Upper lobe of right lung (tissue), 1 donor: ENCODE measurements at regions not wholly inside any gene's neighbourhood (a gene's known extent, or its start where the extent isn't known, plus 50 kb on each side); places are given as distances from the start of the nearest gene placed in this dataset.

Experiments
- ATAC-seq: fragments of 200-7000 bp; cut with Tn5 transposase; one replicate; pipeline ENCODE4 v1.9.1; 2020; ENCODE audit warnings: mild to moderate bottlenecking, moderate library complexity
- DNase-seq: peaks from one replicate; pipeline ENCODE4 v3.0.0-alpha.2; 2020
- H3K27ac ChIP-seq: fragments of 200-600 bp; one replicate; pipeline ENCODE4 v1.8.0; 2022
- H3K27me3 ChIP-seq: fragments of 200-600 bp; one replicate; pipeline ENCODE4 v1.8.0; 2022; ENCODE audit warnings: mild to moderate bottlenecking
- H3K36me3 ChIP-seq: fragments of 200-600 bp; one replicate; pipeline ENCODE4 v1.8.0; 2022
- H3K4me1 ChIP-seq: fragments of 200-600 bp; one replicate; pipeline ENCODE4 v1.8.0; 2022
- H3K4me3 ChIP-seq: fragments of 200-600 bp; one replicate; pipeline ENCODE4 v1.8.0; 2022; ENCODE audit warnings: mild to moderate bottlenecking
- H3K9me3 ChIP-seq: fragments of 200-600 bp; one replicate; pipeline ENCODE4 v1.8.0; 2022
- intact Hi-C: fragments of 100-400 bp; cut with DNase I; formaldehyde crosslinking; loops from one replicate; pipeline ENCODE4 v1.11.0; 2022
- TF ChIP-seq, protein P1 (sequence below): fragments of 200-600 bp; IDR thresholded peaks from one replicate; pipeline ENCODE4 v1.8.0; 2022; ENCODE audit warnings: antibody characterized with exemption
- donor health status: DM: no; HTN: yes; CAD: no; lungs with severe emphysema.

DNA sequence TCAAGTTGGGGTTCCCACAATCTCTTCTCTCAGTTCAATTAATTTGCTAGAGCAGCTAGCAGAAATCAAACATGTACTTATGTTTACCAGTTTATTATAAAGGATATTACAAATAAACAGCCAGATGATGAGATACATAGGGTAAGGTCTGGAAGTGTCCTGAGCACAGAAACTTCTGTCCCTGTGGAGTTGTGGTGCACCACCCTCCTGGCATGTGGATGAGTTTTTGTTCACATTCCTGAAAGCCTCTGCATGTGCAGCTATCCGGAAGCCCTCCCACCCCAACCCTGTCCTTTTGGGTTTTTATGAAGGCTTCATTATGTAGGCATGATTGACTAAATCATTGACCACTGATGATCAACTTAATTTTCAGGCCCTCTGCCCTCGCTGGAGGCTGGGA is 791.2 kb upstream of the ZNF608 start:
- TF ChIP-seq, protein P1, sequence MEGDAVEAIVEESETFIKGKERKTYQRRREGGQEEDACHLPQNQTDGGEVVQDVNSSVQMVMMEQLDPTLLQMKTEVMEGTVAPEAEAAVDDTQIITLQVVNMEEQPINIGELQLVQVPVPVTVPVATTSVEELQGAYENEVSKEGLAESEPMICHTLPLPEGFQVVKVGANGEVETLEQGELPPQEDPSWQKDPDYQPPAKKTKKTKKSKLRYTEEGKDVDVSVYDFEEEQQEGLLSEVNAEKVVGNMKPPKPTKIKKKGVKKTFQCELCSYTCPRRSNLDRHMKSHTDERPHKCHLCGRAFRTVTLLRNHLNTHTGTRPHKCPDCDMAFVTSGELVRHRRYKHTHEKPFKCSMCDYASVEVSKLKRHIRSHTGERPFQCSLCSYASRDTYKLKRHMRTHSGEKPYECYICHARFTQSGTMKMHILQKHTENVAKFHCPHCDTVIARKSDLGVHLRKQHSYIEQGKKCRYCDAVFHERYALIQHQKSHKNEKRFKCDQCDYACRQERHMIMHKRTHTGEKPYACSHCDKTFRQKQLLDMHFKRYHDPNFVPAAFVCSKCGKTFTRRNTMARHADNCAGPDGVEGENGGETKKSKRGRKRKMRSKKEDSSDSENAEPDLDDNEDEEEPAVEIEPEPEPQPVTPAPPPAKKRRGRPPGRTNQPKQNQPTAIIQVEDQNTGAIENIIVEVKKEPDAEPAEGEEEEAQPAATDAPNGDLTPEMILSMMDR, result no peak
- no peak for ATAC-seq
- intact Hi-C loops, result no loop called here

DNA sequence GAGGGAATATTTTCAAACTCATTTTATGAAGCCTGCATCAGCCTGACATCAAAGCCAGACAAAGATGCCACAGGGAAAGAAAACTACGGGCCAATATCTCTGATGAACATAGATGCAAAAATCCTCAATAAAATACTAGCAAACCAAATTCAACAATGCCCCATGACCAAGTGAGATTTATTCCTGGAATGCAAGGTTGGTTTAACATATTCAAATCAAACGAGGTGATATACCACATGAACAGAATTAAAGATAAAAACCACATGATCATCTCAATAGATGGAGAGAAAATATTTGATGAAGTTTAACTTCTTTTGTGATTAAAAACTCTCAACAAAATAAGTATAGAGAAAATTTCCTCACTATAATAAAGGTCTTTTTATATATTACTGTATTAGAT is 792.0 kb upstream of the ZNF608 start:
- no peaks in the 10 kb centered on the region for H3K27me3 ChIP-seq
- H3K9me3 ChIP-seq, result no peaks in the 10 kb centered on the region
- no peak overlapping the region for H3K27ac ChIP-seq
- intact Hi-C loops, result no loop called here
- no peaks in the 10 kb centered on the region for H3K4me1 ChIP-seq
- no peak overlapping the region for H3K4me3 ChIP-seq
- H3K36me3 ChIP-seq, result no peaks in the 10 kb centered on the region
- no peak for ATAC-seq
- no peak for DNase-seq
- TF ChIP-seq, protein P1, result no peak

More for the DNA sequence above, 791.2 kb upstream of the ZNF608 start:
- Histone ChIP-seq H3K27me3 (no peaks in the 10 kb centered on the region), H3K4me3 (no peak overlapping the region), H3K27ac (no peak overlapping the region), H3K36me3 (no peaks in the 10 kb centered on the region), H3K4me1 (no peaks in the 10 kb centered on the region), H3K9me3 (no peaks in the 10 kb centered on the region)
- no peak for DNase-seq

DNA sequence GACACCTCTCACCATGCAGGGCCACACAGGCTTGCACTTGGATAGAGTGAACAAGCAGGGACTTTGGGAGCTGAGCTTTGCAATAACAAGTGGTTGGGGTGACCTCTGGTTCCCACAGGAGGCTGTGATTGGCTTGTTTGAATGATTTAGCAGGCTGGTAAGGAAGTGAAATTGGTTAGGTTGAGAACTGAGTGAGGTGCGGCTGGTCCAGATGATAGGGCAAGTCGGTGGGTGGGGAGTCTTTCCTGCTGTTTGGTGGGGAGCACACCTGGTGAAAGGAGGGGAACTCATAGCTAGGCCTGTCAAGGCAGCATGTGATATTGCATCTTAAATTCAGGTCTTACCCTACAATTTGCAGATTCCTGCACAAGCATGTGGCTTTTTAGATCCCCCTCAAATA is 794.6 kb upstream of the ZNF608 start:
- H3K4me1 ChIP-seq, result no peaks in the 10 kb centered on the region
- no peak for DNase-seq
- ATAC-seq, result no peak
- TF ChIP-seq, protein P1, result no peak
- H3K27me3 ChIP-seq, result no peaks in the 10 kb centered on the region
- no peaks in the 10 kb centered on the region for H3K9me3 ChIP-seq
- H3K4me3 ChIP-seq, result no peak overlapping the region
- H3K27ac ChIP-seq, result no peak overlapping the region
- no peaks in the 10 kb centered on the region for H3K36me3 ChIP-seq
- intact Hi-C loops, result no loop called here

DNA sequence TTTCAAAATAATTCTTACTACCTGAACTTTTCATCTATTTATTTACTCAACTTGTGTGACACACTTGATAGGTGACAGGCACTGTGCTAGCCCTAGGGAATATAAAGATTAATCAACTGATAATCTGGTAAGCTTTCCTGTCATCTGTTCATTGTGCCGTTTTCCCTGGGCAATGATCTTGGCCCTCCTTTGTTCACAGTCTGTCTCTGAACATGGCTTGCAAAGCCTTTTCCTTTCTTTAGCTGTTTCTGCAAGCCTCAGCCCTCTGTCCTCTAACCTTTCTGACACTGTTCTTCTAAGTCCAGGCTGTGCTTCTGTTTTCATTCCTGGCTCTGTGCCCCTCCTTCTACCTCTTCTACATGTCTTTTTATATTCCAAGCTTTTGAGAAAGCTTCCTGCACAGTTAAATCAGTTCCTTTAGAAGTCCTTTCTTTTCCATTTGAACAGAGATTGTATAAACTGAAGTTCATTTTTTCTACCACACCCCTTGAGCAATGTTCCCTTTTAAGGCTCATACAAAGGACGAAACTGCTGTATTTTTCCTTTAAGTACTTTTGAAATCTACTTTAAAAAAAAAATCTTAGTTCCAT is 803.0 kb upstream of the ZNF608 start:
- Histone ChIP-seq H3K4me1 (no peaks in the 10 kb centered on the region), H3K36me3 (no peaks in the 10 kb centered on the region), H3K27ac (no peak overlapping the region), H3K4me3 (no peak overlapping the region), H3K27me3 (no peaks in the 10 kb centered on the region), H3K9me3 (no peaks in the 10 kb centered on the region)
- TF ChIP-seq, protein P1, result no peak
- DNase-seq (no peak), ATAC-seq (no peak)
- intact Hi-C loops, result no loop called here

DNA sequence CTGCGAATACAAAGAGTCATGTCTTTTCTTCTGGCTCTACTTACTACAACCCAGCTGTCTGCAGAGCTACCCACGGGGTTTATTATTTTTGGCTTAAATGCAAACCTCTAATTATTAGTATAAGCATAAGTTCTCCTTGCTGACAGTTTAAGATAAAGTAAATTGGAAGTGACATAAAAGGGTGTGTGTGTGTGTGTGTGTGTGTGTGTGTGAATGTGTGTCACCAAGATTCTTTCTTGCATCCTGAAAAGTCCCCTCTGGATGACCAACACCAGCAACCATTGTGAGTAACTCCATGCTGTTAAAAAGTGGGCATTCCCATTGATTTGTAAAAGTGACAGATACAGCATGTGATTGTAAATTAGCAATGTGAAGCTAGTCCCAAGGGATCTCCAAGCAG is 803.8 kb upstream of the ZNF608 start:
- no peaks in the 10 kb centered on the region for H3K27me3 ChIP-seq
- no peaks in the 10 kb centered on the region for H3K4me1 ChIP-seq
- no peak overlapping the region for H3K4me3 ChIP-seq
- ATAC-seq (no peak), DNase-seq (no peak)
- no peaks in the 10 kb centered on the region for H3K9me3 ChIP-seq
- no peaks in the 10 kb centered on the region for H3K36me3 ChIP-seq
- TF ChIP-seq, protein P1, result no peak
- intact Hi-C loops, result no loop called here
- no peak overlapping the region for H3K27ac ChIP-seq

DNA sequence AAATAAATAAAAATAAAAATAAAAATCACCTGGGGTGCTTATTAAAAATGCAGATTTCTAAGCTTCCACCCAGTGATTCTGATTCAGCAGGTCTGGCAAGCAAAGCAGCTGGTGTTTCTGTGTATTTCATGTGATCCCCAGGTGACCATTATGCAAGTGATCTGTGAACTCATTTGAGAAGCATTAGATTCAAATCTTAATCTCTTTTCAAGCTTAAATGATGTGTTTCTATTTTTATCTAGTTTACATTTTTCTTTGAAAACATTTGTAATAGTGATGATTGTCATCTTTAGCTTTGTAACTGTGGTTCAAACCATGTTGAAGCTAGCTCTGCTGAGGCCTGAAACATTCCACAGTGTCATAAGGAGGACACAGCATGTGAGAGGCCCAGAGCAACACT is 804.8 kb upstream of the ZNF608 start:
- Histone ChIP-seq H3K9me3 (no peaks in the 10 kb centered on the region), H3K4me1 (no peaks in the 10 kb centered on the region), H3K4me3 (no peak overlapping the region), H3K27me3 (no peaks in the 10 kb centered on the region), H3K27ac (no peak overlapping the region), H3K36me3 (no peaks in the 10 kb centered on the region)
- TF ChIP-seq, protein P1, result no peak
- ATAC-seq (no peak), DNase-seq (no peak)
- intact Hi-C loops, result no loop called here
